ENCODE measurements at regions not wholly inside any gene's neighbourhood (a gene's known extent, or its start where the extent isn't known, plus 50 kb on each side); places are given as distances from the start of the nearest gene placed in this dataset.
"Not testable (repeated sequence)": the region's sequence is repeated elsewhere in the genome, so short reads cannot be mapped to it uniquely, and the experiment has no call there.

DNA sequence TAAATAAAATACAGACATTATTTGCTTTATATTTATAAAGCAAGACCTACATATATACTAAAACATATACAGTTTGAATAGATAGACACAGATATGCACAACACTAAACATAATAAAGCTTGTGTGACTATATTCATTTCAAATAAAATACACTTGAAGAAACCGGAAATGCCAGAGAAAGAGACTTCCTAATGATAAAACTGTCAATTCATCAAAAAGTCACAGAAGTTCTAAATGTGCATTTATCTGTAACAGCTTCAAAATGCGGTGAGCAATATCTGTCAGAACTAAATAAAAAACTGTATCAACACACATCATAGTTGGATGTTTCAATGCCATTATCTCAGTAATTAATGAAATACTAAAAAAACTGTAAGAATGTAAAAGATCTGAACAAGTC, 60.6 kb upstream of the CTSV start:
- not testable (repeated sequence) for DNase-seq (ENCODE audit: low spot score)

- DNase-seq (ENCODE audit: low spot score), result no peak
These were observed 57.9 kb upstream of the CTSV start for GRCh38 chr9:97096793-97097192.

GRCh38 chr9:97089361-97089760, 50.4 kb upstream of the CTSV start:
- not testable (repeated sequence) for DNase-seq (ENCODE audit: low spot score)
